ENCODE measurements at regions not wholly inside any gene's neighbourhood (a gene's known extent, or its start where the extent isn't known, plus 50 kb on each side); places are given as distances from the start of the nearest gene placed in this dataset.

GRCh38 chr13:79722885-79723445, 242.0 kb downstream of the NDFIP2 start:
- TF ChIP-seq, protein P1, sequence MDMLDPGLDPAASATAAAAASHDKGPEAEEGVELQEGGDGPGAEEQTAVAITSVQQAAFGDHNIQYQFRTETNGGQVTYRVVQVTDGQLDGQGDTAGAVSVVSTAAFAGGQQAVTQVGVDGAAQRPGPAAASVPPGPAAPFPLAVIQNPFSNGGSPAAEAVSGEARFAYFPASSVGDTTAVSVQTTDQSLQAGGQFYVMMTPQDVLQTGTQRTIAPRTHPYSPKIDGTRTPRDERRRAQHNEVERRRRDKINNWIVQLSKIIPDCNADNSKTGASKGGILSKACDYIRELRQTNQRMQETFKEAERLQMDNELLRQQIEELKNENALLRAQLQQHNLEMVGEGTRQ (IDR thresholded peaks at IDR 0.05; ENCODE audit: low read depth, low read length) = no peak
- TF ChIP-seq POLR2A (IDR thresholded peaks at IDR 0.05; ENCODE audit: low read depth, low read length) (no peak), BHLHE40 (IDR thresholded peaks at IDR 0.05; ENCODE audit: low read depth, low read length) (no peak), CHD1 (IDR thresholded peaks at IDR 0.05; ENCODE audit: low read depth, low read length) (no peak), CEBPB (IDR thresholded peaks at IDR 0.05; ENCODE audit: low read depth, low read length) (no peak), RFX5 (IDR thresholded peaks at IDR 0.05; ENCODE audit: low read depth, low read length) (no peak), MAZ (IDR thresholded peaks at IDR 0.05; ENCODE audit: borderline replicate concordance, low read depth, low read length) (no peak), MXI1 (IDR thresholded peaks at IDR 0.05; ENCODE audit: borderline replicate concordance, low read depth, low read length) (no peak), MAFK (IDR thresholded peaks at IDR 0.05; ENCODE audit: low read depth, low read length) (no peak)
- TF ChIP-seq, protein P2, sequence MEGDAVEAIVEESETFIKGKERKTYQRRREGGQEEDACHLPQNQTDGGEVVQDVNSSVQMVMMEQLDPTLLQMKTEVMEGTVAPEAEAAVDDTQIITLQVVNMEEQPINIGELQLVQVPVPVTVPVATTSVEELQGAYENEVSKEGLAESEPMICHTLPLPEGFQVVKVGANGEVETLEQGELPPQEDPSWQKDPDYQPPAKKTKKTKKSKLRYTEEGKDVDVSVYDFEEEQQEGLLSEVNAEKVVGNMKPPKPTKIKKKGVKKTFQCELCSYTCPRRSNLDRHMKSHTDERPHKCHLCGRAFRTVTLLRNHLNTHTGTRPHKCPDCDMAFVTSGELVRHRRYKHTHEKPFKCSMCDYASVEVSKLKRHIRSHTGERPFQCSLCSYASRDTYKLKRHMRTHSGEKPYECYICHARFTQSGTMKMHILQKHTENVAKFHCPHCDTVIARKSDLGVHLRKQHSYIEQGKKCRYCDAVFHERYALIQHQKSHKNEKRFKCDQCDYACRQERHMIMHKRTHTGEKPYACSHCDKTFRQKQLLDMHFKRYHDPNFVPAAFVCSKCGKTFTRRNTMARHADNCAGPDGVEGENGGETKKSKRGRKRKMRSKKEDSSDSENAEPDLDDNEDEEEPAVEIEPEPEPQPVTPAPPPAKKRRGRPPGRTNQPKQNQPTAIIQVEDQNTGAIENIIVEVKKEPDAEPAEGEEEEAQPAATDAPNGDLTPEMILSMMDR (conservative IDR thresholded peaks at IDR 0.05; ENCODE audit: low read depth, low read length) = no peak
- TF ChIP-seq, protein P3, sequence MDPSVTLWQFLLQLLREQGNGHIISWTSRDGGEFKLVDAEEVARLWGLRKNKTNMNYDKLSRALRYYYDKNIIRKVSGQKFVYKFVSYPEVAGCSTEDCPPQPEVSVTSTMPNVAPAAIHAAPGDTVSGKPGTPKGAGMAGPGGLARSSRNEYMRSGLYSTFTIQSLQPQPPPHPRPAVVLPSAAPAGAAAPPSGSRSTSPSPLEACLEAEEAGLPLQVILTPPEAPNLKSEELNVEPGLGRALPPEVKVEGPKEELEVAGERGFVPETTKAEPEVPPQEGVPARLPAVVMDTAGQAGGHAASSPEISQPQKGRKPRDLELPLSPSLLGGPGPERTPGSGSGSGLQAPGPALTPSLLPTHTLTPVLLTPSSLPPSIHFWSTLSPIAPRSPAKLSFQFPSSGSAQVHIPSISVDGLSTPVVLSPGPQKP (IDR thresholded peaks at IDR 0.05; ENCODE audit: borderline replicate concordance, low read depth, low read length) = no peak

All from IMR-90 (cell line).